OCI-LY7 (cell line): ENCODE measurements at regions not wholly inside any gene's neighbourhood (a gene's known extent, or its start where the extent isn't known, plus 50 kb on each side); places are given as distances from the start of the nearest gene placed in this dataset.

Experiments
- BruUV-seq: library from RNA; stranded (reverse); fragments of 400-500 nt; replicated peaks from 2 replicates; lab custom pipeline; 2021; lab: Mats Ljungman, UMichigan
- CTCF ChIA-PET: fragments of 300-600 bp; sonication (Branson Sonifier 250); formaldehyde crosslinking; loops from one replicate; lab custom pipeline; 2022; ENCODE audit warnings: antibody characterized with exemption; ENCODE audit not compliant: unreplicated experiment; lab: Charles Lee
- POLR2A ChIA-PET: fragments of 300-600 bp; sonication (Branson Sonifier 250); formaldehyde crosslinking; loops from one replicate; lab custom pipeline; 2022; ENCODE audit warnings: antibody characterized with exemption; lab: Charles Lee
- DNase-seq: peaks from one replicate; pipeline ENCODE4 v3.0.0-alpha.2; 2015; ENCODE audit warnings: low spot score
- H2AFZ ChIP-seq: fragments of 200-600 bp; sonication (generic), shearing (Covaris generic); 2 replicates; pipeline ENCODE4 v1.6.1; 2014; ENCODE audit warnings: mild to moderate bottlenecking, antibody characterized with exemption, low read length, moderate library complexity
- H3K27ac ChIP-seq: fragments of 200-600 bp; sonication (generic); 2 replicates; pipeline ENCODE4 v1.5.1; 2014; ENCODE audit warnings: mixed run types, low read depth, mild to moderate bottlenecking, moderate library complexity, low read length, inconsistent platforms; ENCODE audit not compliant: poor library complexity, severe bottlenecking
- H3K36me3 ChIP-seq: fragments of 200-600 bp; sonication (generic); 2 replicates; pipeline ENCODE4 v1.6.1; 2014; ENCODE audit warnings: mild to moderate bottlenecking, antibody characterized with exemption, low read length, moderate library complexity, mixed read lengths; ENCODE audit not compliant: insufficient read depth
- H3K4me1 ChIP-seq: fragments of 200-600 bp; sonication (generic); 2 replicates; pipeline ENCODE4 v1.5.1; 2014; ENCODE audit warnings: mild to moderate bottlenecking, low read length; ENCODE audit not compliant: insufficient read depth, poor library complexity, severe bottlenecking
- H3K4me2 ChIP-seq: fragments of 200-600 bp; sonication (generic); 2 replicates; pipeline ENCODE4 v1.6.1; 2014; ENCODE audit warnings: mild to moderate bottlenecking, low read length
- H3K4me3 ChIP-seq: fragments of 200-600 bp; sonication (generic); 2 replicates; pipeline ENCODE4 v1.5.1; 2014; ENCODE audit warnings: mild to moderate bottlenecking, low read depth, low read length; ENCODE audit not compliant: poor library complexity, severe bottlenecking
- H3K79me2 ChIP-seq: fragments of 200-600 bp; sonication (generic); 2 replicates; pipeline ENCODE4 v1.6.1; 2016; ENCODE audit warnings: low read depth, mild to moderate bottlenecking, low read length, moderate library complexity, mixed read lengths; ENCODE audit not compliant: insufficient read depth
- H3K9me2 ChIP-seq: fragments of 200-600 bp; sonication (generic); 2 replicates; pipeline ENCODE4 v1.6.1; 2016; ENCODE audit warnings: mild to moderate bottlenecking, low read length, mixed read lengths; ENCODE audit not compliant: insufficient read depth
- H3K9me3 ChIP-seq: fragments of 200-600 bp; sonication (generic); 2 replicates; pipeline ENCODE4 v1.6.1; 2014; ENCODE audit warnings: mild to moderate bottlenecking, mixed run types, low read length, mixed read lengths
- H4K20me1 ChIP-seq: fragments of 200-600 bp; sonication (generic); 2 replicates; pipeline ENCODE4 v1.6.1; 2014; ENCODE audit warnings: mild to moderate bottlenecking, antibody characterized with exemption, low read length, moderate library complexity, mixed read lengths; ENCODE audit not compliant: insufficient read depth
- CTCF ChIP-seq: fragments of 200-600 bp; sonication (generic); conservative IDR thresholded peaks from 2 replicates; pipeline ENCODE4 v1.5.1; 2014; ENCODE audit warnings: mild to moderate bottlenecking, antibody characterized with exemption, low read length, moderate library complexity, mixed read lengths
- EZH2phosphoT487 ChIP-seq: fragments of 200-600 bp; sonication (generic); IDR thresholded peaks from 2 replicates; pipeline ENCODE4 v1.6.1; 2018; ENCODE audit warnings: low read depth, borderline replicate concordance, mild to moderate bottlenecking, mixed run types, antibody characterized with exemption, low read length, moderate library complexity, mixed read lengths
- intact Hi-C: fragments of 100-400 bp; cut with micrococcal nuclease; formaldehyde crosslinking; loops from one replicate; pipeline ENCODE4 v1.10.0; 2022; ENCODE audit not compliant: unreplicated experiment

- no peaks in the 10 kb centered on the region for H4K20me1 ChIP-seq
- CTCF ChIA-PET: no interaction called here
- POLR2A ChIA-PET: interaction anchor here (0.7 kb wide), 1 partner anchor 49 kb away, joined by 3 read pairs; no protein-coding TSS in a partner anchor
- no peak overlapping the region for H3K4me3 ChIP-seq
- H3K79me2 ChIP-seq: no peaks in the 10 kb centered on the region
- no peak for TF ChIP-seq CTCF
- TF ChIP-seq EZH2phosphoT487: no peak
- H3K9me2 ChIP-seq: no peaks in the 10 kb centered on the region
- no peak for DNase-seq
- H3K27ac ChIP-seq: no peak overlapping the region
- no peaks in the 10 kb centered on the region for H3K36me3 ChIP-seq
- H2AFZ ChIP-seq: no peak overlapping the region
- intact Hi-C loops: no loop called here
- H3K4me1 ChIP-seq: no peaks in the 10 kb centered on the region
- no TSS peak for BruUV-seq
- no peak overlapping the region for H3K4me2 ChIP-seq
- H3K9me3 ChIP-seq: no peaks in the 10 kb centered on the region
These were observed 149.3 kb downstream of the EBLN2 start for GRCh38 chr3:73210759-73211158.

- no peaks in the 10 kb centered on the region for H3K36me3 ChIP-seq
- H3K4me3 ChIP-seq: no peak overlapping the region
- TF ChIP-seq EZH2phosphoT487 (no peak), CTCF (no peak)
- H3K9me2 ChIP-seq: no peaks in the 10 kb centered on the region
- ChIA-PET CTCF (no interaction called here), POLR2A (no interaction called here)
- H2AFZ ChIP-seq: no peak overlapping the region
- H3K79me2 ChIP-seq: no peaks in the 10 kb centered on the region
- no peaks in the 10 kb centered on the region for H3K4me1 ChIP-seq
- intact Hi-C loops: no loop called here
- no peak overlapping the region for H3K4me2 ChIP-seq
- BruUV-seq: no TSS peak
- no peak for DNase-seq
- no peaks in the 10 kb centered on the region for H3K9me3 ChIP-seq
- H4K20me1 ChIP-seq: no peaks in the 10 kb centered on the region
- no peak overlapping the region for H3K27ac ChIP-seq
These were observed 151.2 kb downstream of the EBLN2 start for GRCh38 chr3:73212683-73213082.

GRCh38 chr3:73213896-73214295, 152.4 kb downstream of the EBLN2 start:
- no peaks in the 10 kb centered on the region for H3K4me1 ChIP-seq
- H3K36me3 ChIP-seq: no peaks in the 10 kb centered on the region
- H3K9me3 ChIP-seq: no peaks in the 10 kb centered on the region
- no TSS peak for BruUV-seq
- H3K9me2 ChIP-seq: no peaks in the 10 kb centered on the region
- no peak overlapping the region for H3K4me3 ChIP-seq
- DNase-seq: no peak
- ChIA-PET POLR2A (no interaction called here), CTCF (no interaction called here)
- intact Hi-C loops: no loop called here
- no peak overlapping the region for H2AFZ ChIP-seq
- H3K4me2 ChIP-seq: no peak overlapping the region
- H3K79me2 ChIP-seq: no peaks in the 10 kb centered on the region
- no peak for TF ChIP-seq EZH2phosphoT487
- TF ChIP-seq CTCF: no peak
- no peaks in the 10 kb centered on the region for H4K20me1 ChIP-seq
- H3K27ac ChIP-seq: no peak overlapping the region
